HEK293 (cell line): ENCODE measurements at regions not wholly inside any gene's neighbourhood (a gene's known extent, or its start where the extent isn't known, plus 50 kb on each side); places are given as distances from the start of the nearest gene placed in this dataset.

Source experiments
- CTCF ChIP-seq: fragments of 450-650 bp; formaldehyde crosslinking; IDR thresholded peaks from 2 replicates; pipeline ENCODE4 v1.5.1; 2016; ENCODE audit warnings: missing biosample characterization, missing genetic modification characterization
- GLI2 ChIP-seq: fragments of 450-650 bp; formaldehyde crosslinking; IDR thresholded peaks from 2 replicates; pipeline ENCODE4; 2017; ENCODE audit warnings: missing biosample characterization, missing genetic modification characterization, low read depth, borderline replicate concordance
- HOXA7 ChIP-seq: sonication (generic); formaldehyde crosslinking; IDR thresholded peaks from 2 replicates; pipeline ENCODE4 v1.8.1; 2022; ENCODE audit warnings: missing genetic modification reagents, borderline replicate concordance
- SALL2 ChIP-seq: fragments of 450-650 bp; formaldehyde crosslinking; IDR thresholded peaks from 2 replicates; pipeline ENCODE4 v1.5.0; 2017; ENCODE audit warnings: missing biosample characterization, mild to moderate bottlenecking, missing genetic modification characterization, borderline replicate concordance
- SETDB1 ChIP-seq: IDR thresholded peaks from one replicate; pipeline ENCODE4 v1.6.1; 2017; ENCODE audit warnings: mild to moderate bottlenecking, low read length, moderate library complexity, mixed read lengths; ENCODE audit not compliant: insufficient read length
- YY1 ChIP-seq: fragments of 450-650 bp; formaldehyde crosslinking; IDR thresholded peaks from 2 replicates; pipeline ENCODE4 v1.5.1; 2018; ENCODE audit warnings: missing biosample characterization, missing genetic modification characterization
- ZFP37 ChIP-seq: fragments of 450-650 bp; formaldehyde crosslinking; IDR thresholded peaks from 2 replicates; pipeline ENCODE4 v1.5.1; 2016; ENCODE audit warnings: missing biosample characterization, missing genetic modification characterization
- ZNF140 ChIP-seq: fragments of 450-650 bp; formaldehyde crosslinking; IDR thresholded peaks from 2 replicates; pipeline ENCODE4 v1.5.1; 2016; ENCODE audit warnings: missing biosample characterization, missing genetic modification characterization
- ZNF146 ChIP-seq: fragments of 450-650 bp; formaldehyde crosslinking; IDR thresholded peaks from 2 replicates; pipeline ENCODE4 v1.5.1; 2016; ENCODE audit warnings: missing biosample characterization, missing genetic modification characterization
- ZNF184 ChIP-seq: fragments of 450-650 bp; IDR thresholded peaks from 2 replicates; pipeline ENCODE4 v1.5.1; 2018; ENCODE audit warnings: missing biosample characterization, mild to moderate bottlenecking, missing genetic modification characterization
- ZNF221 ChIP-seq: fragments of 450-650 bp; formaldehyde crosslinking; IDR thresholded peaks from 2 replicates; pipeline ENCODE4 v1.5.1; 2017; ENCODE audit warnings: missing biosample characterization, missing genetic modification characterization, borderline replicate concordance
- ZNF639 ChIP-seq: fragments of 450-650 bp; formaldehyde crosslinking; IDR thresholded peaks from 2 replicates; pipeline ENCODE4 v1.5.1; 2016; ENCODE audit warnings: missing biosample characterization, missing genetic modification characterization
- ZNF670 ChIP-seq: fragments of 450-650 bp; formaldehyde crosslinking; IDR thresholded peaks from 2 replicates; pipeline ENCODE4 v1.5.1; 2016; ENCODE audit warnings: missing biosample characterization, missing genetic modification characterization, low read depth
- TF ChIP-seq, protein P1 (sequence below): IDR thresholded peaks from 2 replicates; pipeline ENCODE4 v1.6.1; 2011; ENCODE audit warnings: mild to moderate bottlenecking, low read depth, low read length, borderline replicate concordance

DNA sequence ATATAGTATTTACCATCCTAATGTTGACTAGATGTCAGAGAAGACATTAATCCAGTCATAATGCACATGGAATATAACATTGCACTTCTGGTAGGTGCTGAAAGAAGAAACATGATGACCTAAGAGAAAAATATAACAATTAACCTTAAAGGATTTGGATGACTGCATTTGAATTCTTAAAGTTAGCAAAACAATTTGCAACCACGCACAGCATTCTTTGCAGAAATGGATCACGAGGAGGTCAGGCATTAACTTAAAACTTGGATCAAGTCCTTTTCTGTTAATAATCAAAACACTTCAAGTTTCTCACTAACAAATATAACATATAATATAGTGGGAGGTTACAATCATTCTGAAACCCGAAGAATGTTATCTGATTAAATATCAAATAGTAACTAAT, 525.0 kb upstream of the SLITRK6 start:
- TF ChIP-seq ZNF221 (tag by site-specific recombination): no peak
- no peak for TF ChIP-seq SETDB1
- TF ChIP-seq CTCF (tag by site-specific recombination): no peak
- no peak for TF ChIP-seq ZFP37 (tag by site-specific recombination)
- no peak for TF ChIP-seq YY1 (tag by site-specific recombination)
- no peak for TF ChIP-seq ZNF140
- TF ChIP-seq ZNF670 (tag by site-specific recombination): no peak
- no peak for TF ChIP-seq SALL2
- TF ChIP-seq, protein P1, sequence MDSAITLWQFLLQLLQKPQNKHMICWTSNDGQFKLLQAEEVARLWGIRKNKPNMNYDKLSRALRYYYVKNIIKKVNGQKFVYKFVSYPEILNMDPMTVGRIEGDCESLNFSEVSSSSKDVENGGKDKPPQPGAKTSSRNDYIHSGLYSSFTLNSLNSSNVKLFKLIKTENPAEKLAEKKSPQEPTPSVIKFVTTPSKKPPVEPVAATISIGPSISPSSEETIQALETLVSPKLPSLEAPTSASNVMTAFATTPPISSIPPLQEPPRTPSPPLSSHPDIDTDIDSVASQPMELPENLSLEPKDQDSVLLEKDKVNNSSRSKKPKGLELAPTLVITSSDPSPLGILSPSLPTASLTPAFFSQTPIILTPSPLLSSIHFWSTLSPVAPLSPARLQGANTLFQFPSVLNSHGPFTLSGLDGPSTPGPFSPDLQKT: no peak
- TF ChIP-seq ZNF146 (tag by site-specific recombination): no peak
- no peak for TF ChIP-seq ZNF184
- TF ChIP-seq HOXA7 (CRISPR knock-in tag): no peak
- no peak for TF ChIP-seq ZNF639 (tag by site-specific recombination)
- no peak for TF ChIP-seq GLI2 (tag by site-specific recombination)
